Astrocyte (in vitro differentiated cells and primary cell): ENCODE measurements at regions not wholly inside any gene's neighbourhood (a gene's known extent, or its start where the extent isn't known, plus 50 kb on each side); places are given as distances from the start of the nearest gene placed in this dataset.

Experiments
- CTCF ChIP-seq: IDR thresholded peaks from 2 replicates; pipeline ENCODE4 v1.5.1; 2011; ENCODE audit warnings: low read depth, mild to moderate bottlenecking, inconsistent platforms, low read length, moderate library complexity; ENCODE audit not compliant: insufficient read depth
- EZH2 ChIP-seq: IDR thresholded peaks from 2 replicates; pipeline ENCODE4 v1.6.1; 2012; ENCODE audit warnings: mild to moderate bottlenecking, low read length, inconsistent platforms; ENCODE audit not compliant: insufficient read depth

- TF ChIP-seq CTCF (no peak), EZH2 (no peak)
Measured at GRCh38 chr3:70731046-70731445, 418.6 kb upstream of the MDFIC2 start.
